ENCODE measurements at regions not wholly inside any gene's neighbourhood (a gene's known extent, or its start where the extent isn't known, plus 50 kb on each side); places are given as distances from the start of the nearest gene placed in this dataset.

GRCh38 chr16:85992359-85992758 is 93.4 kb downstream of the IRF8 start:
- ATAC-seq (no peak), DNase-seq (ENCODE audit: low read depth, low spot score) (no peak)
- H4K20me1 ChIP-seq (ENCODE audit: insufficient read depth): no peaks in the 10 kb centered on the region
- H3K79me2 ChIP-seq (ENCODE audit: insufficient read depth, low read length): no peaks in the 10 kb centered on the region
- BruUV-seq (replicated peaks): no TSS peak
- H3K27ac ChIP-seq (ENCODE audit: low read depth, low read length): no peak overlapping the region
- no peak overlapping the region for H2AFZ ChIP-seq (ENCODE audit: low read depth, low read length, poor library complexity, severe bottlenecking)
- ChIA-PET CTCF (interaction anchor here (9.1 kb wide), 1 partner anchor 172 kb away, joined by 232 read pairs; no protein-coding TSS in a partner anchor), RAD21 (ENCODE audit: low non-redundant PET in 1 of 2, low total read pairs in 2 of 2, uncharacterized antibody in 2 of 2, unreplicated experiment in 2 of 2) (no interaction called here), POLR2A (no interaction called here)
- no peak overlapping the region for H3K4me2 ChIP-seq (ENCODE audit: low read length)
- H3K4me1 ChIP-seq (ENCODE audit: control insufficient read depth in 1 of 2, insufficient read depth in 2 of 2, low read length in 2 of 2): no peaks in the 10 kb centered on the region
- no peak overlapping the region for H3K9ac ChIP-seq (ENCODE audit: low read length)
- TF ChIP-seq FOSL1 (IDR thresholded peaks at IDR 0.05; ENCODE audit: low read depth) (no peak), RAD21 (IDR thresholded peaks at IDR 0.05; ENCODE audit: low read depth) (no peak), SRF (IDR thresholded peaks at IDR 0.05; ENCODE audit: low read depth) (no peak), POLR2AphosphoS5 (IDR thresholded peaks at IDR 0.05; ENCODE audit: low read depth, low read length) (no peak), ZNF274 (IDR thresholded peaks at IDR 0.05; ENCODE audit: low read depth, low read length) (no peak), TCF7L2 (IDR thresholded peaks at IDR 0.05; ENCODE audit: borderline replicate concordance, extremely low read depth, insufficient read depth, insufficient read length) (no peak), YY1 (IDR thresholded peaks at IDR 0.05; ENCODE audit: extremely low read depth, insufficient replicate concordance, low read depth, low read length) (no peak), EZH2phosphoT487 (IDR thresholded peaks at IDR 0.05; ENCODE audit: borderline replicate concordance) (no peak), CBX3 (IDR thresholded peaks at IDR 0.05; ENCODE audit: low read depth) (no peak), ATF3 (IDR thresholded peaks at IDR 0.05) (no peak), SP1 (IDR thresholded peaks at IDR 0.05; ENCODE audit: low read depth) (no peak), ZFX (IDR thresholded peaks at IDR 0.05) (no peak), EGR1 (IDR thresholded peaks at IDR 0.05; ENCODE audit: low read depth) (no peak), POLR2A (IDR thresholded peaks at IDR 0.05; ENCODE audit: borderline replicate concordance, extremely low read depth, insufficient read depth, insufficient read length) (no peak), CEBPB (IDR thresholded peaks at IDR 0.05; ENCODE audit: low read depth) (no peak), ELF1 (IDR thresholded peaks at IDR 0.05; ENCODE audit: borderline replicate concordance, low read depth) (no peak), SIN3A (IDR thresholded peaks at IDR 0.05; ENCODE audit: low read depth) (no peak), REST (IDR thresholded peaks at IDR 0.05; ENCODE audit: low read depth) (no peak)
- TF ChIP-seq, protein P1, sequence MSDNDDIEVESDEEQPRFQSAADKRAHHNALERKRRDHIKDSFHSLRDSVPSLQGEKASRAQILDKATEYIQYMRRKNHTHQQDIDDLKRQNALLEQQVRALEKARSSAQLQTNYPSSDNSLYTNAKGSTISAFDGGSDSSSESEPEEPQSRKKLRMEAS (IDR thresholded peaks at IDR 0.05): no peak
- TF ChIP-seq, protein P2, sequence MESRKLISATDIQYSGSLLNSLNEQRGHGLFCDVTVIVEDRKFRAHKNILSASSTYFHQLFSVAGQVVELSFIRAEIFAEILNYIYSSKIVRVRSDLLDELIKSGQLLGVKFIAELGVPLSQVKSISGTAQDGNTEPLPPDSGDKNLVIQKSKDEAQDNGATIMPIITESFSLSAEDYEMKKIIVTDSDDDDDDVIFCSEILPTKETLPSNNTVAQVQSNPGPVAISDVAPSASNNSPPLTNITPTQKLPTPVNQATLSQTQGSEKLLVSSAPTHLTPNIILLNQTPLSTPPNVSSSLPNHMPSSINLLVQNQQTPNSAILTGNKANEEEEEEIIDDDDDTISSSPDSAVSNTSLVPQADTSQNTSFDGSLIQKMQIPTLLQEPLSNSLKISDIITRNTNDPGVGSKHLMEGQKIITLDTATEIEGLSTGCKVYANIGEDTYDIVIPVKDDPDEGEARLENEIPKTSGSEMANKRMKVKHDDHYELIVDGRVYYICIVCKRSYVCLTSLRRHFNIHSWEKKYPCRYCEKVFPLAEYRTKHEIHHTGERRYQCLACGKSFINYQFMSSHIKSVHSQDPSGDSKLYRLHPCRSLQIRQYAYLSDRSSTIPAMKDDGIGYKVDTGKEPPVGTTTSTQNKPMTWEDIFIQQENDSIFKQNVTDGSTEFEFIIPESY (IDR thresholded peaks at IDR 0.05; ENCODE audit: extremely low read depth, insufficient replicate concordance, low read length): no peak
- intact Hi-C loops (cut with micrococcal nuclease): no loop called here
- H3K9me3 ChIP-seq (ENCODE audit: control insufficient read depth in 1 of 2, insufficient read depth in 1 of 2, low read depth in 1 of 2, low read length in 2 of 2): no peaks in the 10 kb centered on the region
- no peaks in the 10 kb centered on the region for H3K9me2 ChIP-seq (ENCODE audit: insufficient read depth)
- no peaks in the 10 kb centered on the region for H3K36me3 ChIP-seq (ENCODE audit: control insufficient read depth in 1 of 2, insufficient read depth in 2 of 2, low read length in 2 of 2)
- peaks cover 58% of the 10 kb centered on the region for H3K27me3 ChIP-seq (ENCODE audit: insufficient read depth, low read length)
- H3K4me3 ChIP-seq (replicated peaks in 1 of 2; ENCODE audit: low read depth in 1 of 2, low read length in 2 of 2): no peak overlapping the region
